ENCODE measurements at regions not wholly inside any gene's neighbourhood (a gene's known extent, or its start where the extent isn't known, plus 50 kb on each side); places are given as distances from the start of the nearest gene placed in this dataset.

- DNase-seq: no peak
- intact Hi-C loops (cut with DNase I): no loop called here
Measured at GRCh38 chr10:28808693-28809092, 131.4 kb downstream of the BAMBI start.

DNA sequence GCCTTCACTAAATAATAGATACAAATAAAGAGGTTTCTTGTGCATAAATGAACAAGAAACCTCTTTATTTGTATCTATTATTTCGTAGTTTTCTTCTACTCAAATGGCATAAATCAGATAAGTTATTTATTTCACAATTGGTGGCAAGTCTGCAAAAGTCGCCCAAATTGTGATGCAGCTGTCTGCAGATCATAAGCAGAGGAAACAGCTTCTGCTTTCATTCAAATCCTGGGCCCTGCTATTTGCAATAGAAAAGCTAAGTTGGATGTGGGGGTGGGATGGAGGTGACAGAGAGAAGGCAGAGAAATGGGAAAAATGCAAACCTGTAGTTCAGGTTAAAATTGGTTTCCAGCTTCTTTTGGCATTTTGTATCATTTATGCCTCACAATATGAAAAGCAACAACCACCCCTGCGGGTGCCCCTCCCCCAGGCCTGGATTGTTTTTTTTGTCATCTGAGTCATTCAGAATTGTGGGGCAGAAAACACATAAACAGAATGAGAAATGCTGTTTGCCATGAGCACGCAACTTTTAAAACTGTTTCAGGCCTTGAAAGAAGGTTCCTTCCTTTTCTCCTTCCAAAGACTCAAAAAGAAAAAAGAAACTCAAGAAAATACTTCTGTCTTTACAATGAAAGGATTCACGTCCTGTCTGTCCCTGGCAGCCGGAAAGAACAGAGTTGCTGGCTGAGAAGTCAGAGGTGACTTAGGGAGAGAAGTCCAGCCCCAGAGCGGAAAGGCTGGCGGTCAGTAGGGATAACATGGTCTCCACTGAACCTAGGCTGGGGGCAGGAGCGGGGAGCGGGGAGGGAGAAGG is 132.9 kb downstream of the BAMBI start:
- intact Hi-C loops (cut with DNase I): no loop called here
- no peak for DNase-seq

GRCh38 chr10:28811639-28812349 is 134.5 kb downstream of the BAMBI start:
- DNase-seq: no peak
- intact Hi-C loops (cut with DNase I): no loop called here

- DNase-seq: no peak
Measured at GRCh38 chr10:28812384-28813372, 135.4 kb downstream of the BAMBI start.

GRCh38 chr10:28815681-28816080 is 138.4 kb downstream of the BAMBI start:
- intact Hi-C loops (cut with DNase I): no loop called here

More at GRCh38 chr10:28812384-28813372, 135.4 kb downstream of the BAMBI start:
- intact Hi-C loops (cut with DNase I): no loop called here

DNA sequence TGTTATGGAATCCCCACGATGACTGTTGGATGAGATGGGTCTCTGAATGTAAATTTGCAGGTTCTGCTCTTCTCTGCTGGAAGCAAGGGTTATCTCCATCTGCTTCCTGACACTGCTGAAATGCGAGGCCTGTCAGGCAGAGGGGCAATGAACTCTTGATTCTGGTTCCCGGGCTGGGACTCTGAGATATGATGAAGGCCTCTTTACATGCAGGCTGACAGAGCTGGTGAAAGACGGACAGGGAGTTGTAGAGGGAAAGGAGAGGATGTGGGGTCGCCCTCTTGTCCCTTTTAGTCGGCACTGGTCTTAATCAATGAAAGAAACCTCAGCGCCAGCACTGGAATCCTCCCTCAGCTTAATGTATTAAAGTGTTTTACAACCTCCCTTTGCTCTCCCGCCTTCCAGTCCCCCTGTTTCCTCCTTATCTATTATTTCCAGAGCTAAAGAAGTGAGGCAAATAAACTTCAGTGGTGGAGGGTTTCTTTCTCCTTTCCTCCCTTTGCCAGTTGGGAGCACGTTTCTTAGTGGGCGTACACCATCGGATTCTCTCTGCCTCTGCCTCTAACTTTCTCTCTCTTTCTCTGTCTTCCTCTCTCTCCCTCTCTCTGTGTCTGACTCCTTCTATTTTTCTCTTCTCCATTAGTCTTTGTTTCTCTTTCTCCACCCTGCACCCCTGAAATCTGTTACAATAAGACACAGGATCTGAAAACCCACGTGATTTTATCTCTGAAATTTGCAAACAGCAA is 145.6 kb downstream of the BAMBI start:
- intact Hi-C loops (cut with DNase I): no loop called here
- no peak for DNase-seq

More at GRCh38 chr10:28815681-28816080, 138.4 kb downstream of the BAMBI start:
- DNase-seq: no peak

- no peak for DNase-seq
- intact Hi-C loops (cut with DNase I): no loop called here
Measured at GRCh38 chr10:28823501-28824075, 146.3 kb downstream of the BAMBI start.

DNA sequence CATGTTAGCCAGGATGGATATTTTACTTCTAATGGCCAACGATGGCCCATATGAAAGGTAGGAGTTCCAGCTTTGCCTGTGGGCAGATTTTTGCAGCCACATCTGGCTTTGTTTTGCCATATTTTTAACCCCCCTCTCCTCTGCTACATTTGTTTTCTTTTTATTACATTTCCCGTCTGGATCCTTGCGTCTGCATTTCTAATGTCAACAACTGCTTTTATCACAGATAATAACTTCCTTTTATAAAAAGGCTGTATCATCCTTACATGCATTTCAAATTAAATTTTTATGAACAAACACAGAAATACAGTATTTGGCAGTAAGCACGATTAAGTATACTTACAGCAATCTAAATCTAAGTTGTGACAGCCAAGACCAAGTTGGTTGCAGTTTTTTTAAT is 156.0 kb downstream of the BAMBI start:
- DNase-seq: no peak
- intact Hi-C loops (cut with DNase I): no loop called here

DNA sequence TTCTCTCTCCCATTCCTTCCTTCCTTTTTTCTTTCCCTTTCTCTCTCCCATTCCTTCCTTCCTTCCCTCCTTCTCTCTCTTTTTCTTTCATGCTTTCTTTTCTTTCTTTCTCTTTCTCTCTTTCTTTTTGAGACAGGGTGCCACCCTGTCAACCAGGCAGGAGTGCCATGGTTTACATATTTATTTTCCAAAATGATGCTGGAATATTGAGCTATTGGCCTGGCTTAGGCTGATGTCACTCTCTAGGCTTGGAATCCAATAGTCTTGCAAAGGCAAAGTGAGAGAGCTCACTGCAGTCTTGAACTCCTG is 159.1 kb downstream of the BAMBI start:
- DNase-seq: no peak
- intact Hi-C loops (cut with DNase I): no loop called here

- DNase-seq: no peak
- intact Hi-C loops (cut with DNase I): no loop called here
Measured at GRCh38 chr10:28837613-28838390, 160.5 kb downstream of the BAMBI start.

DNA sequence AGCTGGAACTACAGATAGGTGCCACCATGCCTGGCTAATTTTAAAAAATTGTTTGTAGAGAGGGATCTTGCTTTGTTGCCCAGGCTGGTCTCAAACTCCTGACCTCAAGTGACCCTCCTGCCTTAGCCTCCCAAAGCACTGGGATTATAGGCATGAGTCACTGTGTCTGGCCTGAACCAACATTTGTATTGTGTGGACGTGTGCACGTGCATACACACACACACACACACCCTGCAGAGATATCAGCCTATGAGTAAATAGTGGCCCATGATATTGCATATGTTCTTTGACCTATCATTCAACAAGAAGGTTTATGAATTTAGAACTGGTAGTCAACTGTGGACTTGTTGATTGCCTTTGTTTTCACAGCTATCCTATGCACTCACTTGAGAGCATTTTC is 161.6 kb downstream of the BAMBI start:
- intact Hi-C loops (cut with DNase I): no loop called here
- no peak for DNase-seq

GRCh38 chr10:28839600-28840007 is 162.3 kb downstream of the BAMBI start:
- intact Hi-C loops (cut with DNase I): no loop called here
- no peak for DNase-seq

- no peak for DNase-seq
- intact Hi-C loops (cut with DNase I): no loop called here
Measured at GRCh38 chr10:28840202-28840601, 162.9 kb downstream of the BAMBI start.

DNA sequence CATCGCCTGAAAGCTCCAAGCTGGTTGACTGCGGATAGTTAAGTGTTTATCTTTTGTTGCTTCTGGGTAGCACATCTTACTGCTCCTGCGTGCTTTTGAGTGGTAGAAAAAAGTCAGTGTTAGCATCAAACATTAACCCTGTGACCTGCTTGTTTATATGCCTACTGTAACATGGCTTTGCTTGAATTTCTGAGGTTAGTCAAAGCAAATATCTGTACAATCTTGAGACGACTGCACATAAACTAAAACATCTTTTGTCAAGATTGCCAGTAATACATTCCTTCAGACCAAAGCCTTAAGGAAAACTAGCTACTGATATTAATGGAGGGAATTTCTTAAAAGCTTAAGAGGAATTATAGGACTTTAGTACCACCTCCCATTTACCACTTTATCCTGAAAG is 163.7 kb downstream of the BAMBI start:
- intact Hi-C loops (cut with DNase I): no loop called here
- DNase-seq: no peak

DNA sequence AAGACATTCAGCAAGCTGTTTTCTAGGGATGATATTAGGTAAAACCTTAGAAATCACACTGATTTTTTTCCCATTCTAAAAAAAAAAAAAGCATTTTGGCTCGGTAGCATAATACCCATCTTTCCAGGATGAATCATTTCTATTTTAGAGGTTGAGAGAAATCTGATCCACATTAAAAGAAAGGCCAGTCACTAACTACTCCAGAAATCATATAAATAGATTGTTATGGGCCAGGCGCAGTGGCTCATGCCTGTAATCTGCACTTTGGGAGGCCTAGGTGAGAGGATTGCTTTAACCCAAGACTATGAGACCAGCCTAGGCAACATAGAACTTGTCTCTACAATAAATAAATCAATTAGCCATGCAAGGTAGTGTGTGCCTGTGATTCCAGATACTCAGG is 164.3 kb downstream of the BAMBI start:
- intact Hi-C loops (cut with DNase I): no loop called here
- DNase-seq: no peak

DNA sequence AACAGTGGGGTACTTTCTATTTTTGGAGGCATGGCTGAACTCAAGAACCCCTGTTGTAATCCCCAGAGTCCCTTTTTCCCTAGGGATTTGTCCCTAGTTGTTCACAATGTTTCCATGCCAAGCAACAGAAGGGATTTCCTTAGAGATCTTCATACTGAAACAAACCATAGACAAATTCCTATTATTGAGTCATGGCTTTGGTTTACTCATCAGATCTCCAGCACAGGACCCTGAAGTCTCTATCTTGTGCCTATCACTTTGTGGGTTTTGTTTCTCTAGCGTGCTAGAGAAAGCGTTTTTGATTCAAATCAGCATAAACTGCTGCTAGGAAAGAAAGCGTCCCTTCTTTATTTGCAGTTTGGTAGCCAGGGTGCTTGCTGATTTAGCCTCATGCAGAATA is 165.0 kb downstream of the BAMBI start:
- DNase-seq: no peak
- intact Hi-C loops (cut with DNase I): no loop called here

- DNase-seq: no peak
- intact Hi-C loops (cut with DNase I): no loop called here
Measured at GRCh38 chr10:28845009-28845682, 167.8 kb downstream of the BAMBI start.

DNA sequence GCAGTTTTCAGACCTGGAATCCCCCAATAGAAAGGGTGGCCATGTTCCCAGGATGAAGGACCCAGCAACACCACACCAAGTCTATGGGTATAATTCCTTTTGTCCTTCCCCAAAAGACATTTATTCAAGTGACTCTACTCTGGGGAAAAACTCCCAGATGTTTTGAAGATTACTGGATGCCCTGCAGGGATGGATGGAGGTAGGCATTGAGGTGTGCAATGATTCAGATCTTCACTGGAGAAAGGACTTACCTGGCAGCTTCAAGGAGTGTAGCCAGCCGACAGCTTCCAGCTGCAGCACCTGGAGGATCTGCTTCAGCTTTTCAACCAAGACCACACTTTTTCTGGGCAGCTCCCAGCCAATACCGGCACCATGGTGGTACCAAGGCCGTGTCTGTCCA is 172.0 kb downstream of the BAMBI start:
- no peak for DNase-seq
- intact Hi-C loops (cut with DNase I): no loop called here

DNA sequence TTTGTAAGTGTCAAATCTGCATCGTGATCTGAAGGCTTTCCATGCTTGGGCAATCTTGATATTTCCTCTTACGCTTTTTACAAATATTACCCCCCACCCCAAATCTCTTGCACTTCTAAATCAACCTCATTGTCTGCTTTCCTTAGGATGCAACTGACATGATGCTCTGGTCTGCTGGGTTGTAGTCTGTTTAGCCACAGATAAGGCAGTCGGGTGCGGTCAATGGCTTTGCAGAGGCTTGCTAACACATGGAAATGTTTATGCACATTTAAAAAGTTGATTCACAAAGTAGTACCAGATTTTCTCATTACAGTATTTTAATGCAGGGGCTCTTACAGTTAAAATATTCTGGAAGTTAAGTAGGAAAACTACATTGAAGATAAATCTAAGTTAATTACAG is 172.5 kb downstream of the BAMBI start:
- intact Hi-C loops (cut with DNase I): no loop called here
- no peak for DNase-seq
